Esophagus squamous epithelium (tissue), 5 donors: ENCODE measurements at regions not wholly inside any gene's neighbourhood (a gene's known extent, or its start where the extent isn't known, plus 50 kb on each side); places are given as distances from the start of the nearest gene placed in this dataset.
"Not testable (repeated sequence)": the region's sequence is repeated elsewhere in the genome, so short reads cannot be mapped to it uniquely, and the experiment has no call there.

Source experiments
- DNase-seq: peaks from one replicate; lab custom pipeline; 2025; lab: John Stamatoyannopoulos, UW
- H3K27ac ChIP-seq, 4 donors: fragments of 200-600 bp; sonication (generic); one replicate each; pipeline ENCODE4 v1.5.1; 2016 to 2019; ENCODE audit warnings: mild to moderate bottlenecking in 1 of 4
- H3K27me3 ChIP-seq, 4 donors: fragments of 200-600 bp; sonication (generic); 1 replicate in 3 of 4; 2 replicates in 1 of 4; pipeline versions ENCODE4 v1.5.1 to v1.6.0; 2017 to 2021; ENCODE audit warnings: antibody characterized with exemption in 1 of 4
- H3K36me3 ChIP-seq, 3 donors: fragments of 200-600 bp; sonication (generic); one replicate each; pipeline ENCODE4 v1.5.1; 2016 to 2019
- H3K4me1 ChIP-seq, 3 donors: fragments of 200-600 bp; sonication (generic); one replicate each; pipeline ENCODE4 v1.5.1; 2017 to 2019
- H3K4me3 ChIP-seq, 4 donors: fragments of 200-600 bp; sonication (generic); 1 replicate in 3 of 4; 2 replicates in 1 of 4; pipeline ENCODE4 v1.5.1; 2016 to 2019; ENCODE audit warnings: mild to moderate bottlenecking in 2 of 4, moderate library complexity in 1 of 4
- H3K9me3 ChIP-seq, 3 donors: fragments of 200-600 bp; sonication (generic); one replicate each; pipeline ENCODE4 v1.5.1; 2016 to 2019
- POLR2A ChIP-seq, 4 donors: fragments of 450-650 bp; IDR thresholded peaks; one replicate each; pipeline ENCODE4 v1.6.1; 2017; ENCODE audit warnings: antibody characterized with exemption in 4 of 4, mild to moderate bottlenecking in 4 of 4, moderate library complexity in 3 of 4
- WGBS, 2 donors: methylation state at CpG; one replicate each; pipeline ENCODE4 v1.1.5; 2018; 5-methylcytosine and 5-hydroxymethylcytosine counted together
- intact Hi-C: fragments of 100-400 bp; cut with DNase I; formaldehyde crosslinking; loops from one replicate; pipeline ENCODE4 v1.15.0; 2022
- TF ChIP-seq, protein P1 (sequence below), 6 experiments: fragments of 450-650 bp in 4 of 6; fragments of 200-600 bp in 2 of 6; sonication (generic) in 2 of 6; IDR thresholded peaks; one replicate each; pipeline ENCODE4 v1.5.1; 2016 to 2019; ENCODE audit warnings: antibody characterized with exemption in 6 of 6, mild to moderate bottlenecking in 4 of 6, moderate library complexity in 4 of 6
- donor health status: DM: yes; HTN: yes; CAD: no.

DNA sequence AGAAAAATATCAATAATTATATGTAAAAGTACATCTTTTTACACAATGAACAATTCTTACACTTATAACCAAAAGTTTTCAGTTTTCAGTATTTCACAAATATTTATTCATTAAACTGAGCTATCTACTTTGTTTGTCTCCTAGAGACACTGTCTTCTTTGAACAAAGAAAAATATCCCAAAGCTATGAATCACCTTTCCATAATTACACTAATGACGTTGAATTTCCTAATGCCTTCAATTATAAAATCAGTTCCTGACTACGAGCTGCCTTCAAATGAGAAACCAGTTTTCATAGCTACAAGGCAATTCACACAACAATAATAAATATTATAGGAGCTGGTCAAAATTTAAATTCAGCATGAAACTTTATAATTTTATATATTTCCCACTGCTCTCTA is 201.8 kb upstream of the BRINP3 start:
- TF ChIP-seq POLR2A (IDR thresholded peaks at IDR 0.05), result no peak
- TF ChIP-seq, protein P1, sequence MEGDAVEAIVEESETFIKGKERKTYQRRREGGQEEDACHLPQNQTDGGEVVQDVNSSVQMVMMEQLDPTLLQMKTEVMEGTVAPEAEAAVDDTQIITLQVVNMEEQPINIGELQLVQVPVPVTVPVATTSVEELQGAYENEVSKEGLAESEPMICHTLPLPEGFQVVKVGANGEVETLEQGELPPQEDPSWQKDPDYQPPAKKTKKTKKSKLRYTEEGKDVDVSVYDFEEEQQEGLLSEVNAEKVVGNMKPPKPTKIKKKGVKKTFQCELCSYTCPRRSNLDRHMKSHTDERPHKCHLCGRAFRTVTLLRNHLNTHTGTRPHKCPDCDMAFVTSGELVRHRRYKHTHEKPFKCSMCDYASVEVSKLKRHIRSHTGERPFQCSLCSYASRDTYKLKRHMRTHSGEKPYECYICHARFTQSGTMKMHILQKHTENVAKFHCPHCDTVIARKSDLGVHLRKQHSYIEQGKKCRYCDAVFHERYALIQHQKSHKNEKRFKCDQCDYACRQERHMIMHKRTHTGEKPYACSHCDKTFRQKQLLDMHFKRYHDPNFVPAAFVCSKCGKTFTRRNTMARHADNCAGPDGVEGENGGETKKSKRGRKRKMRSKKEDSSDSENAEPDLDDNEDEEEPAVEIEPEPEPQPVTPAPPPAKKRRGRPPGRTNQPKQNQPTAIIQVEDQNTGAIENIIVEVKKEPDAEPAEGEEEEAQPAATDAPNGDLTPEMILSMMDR (IDR thresholded peaks at IDR 0.05), result no peak
- H3K4me1 ChIP-seq, result no peaks in the 10 kb centered on the region
- H3K9me3 ChIP-seq, result peaks cover 0 to 3% (median 0%) of the 10 kb centered on the region in 3 donors
- WGBS, 2 donors, result 32 to 35% methylated on average over 2 of the region's 2 CpGs
- H3K36me3 ChIP-seq, result no peaks in the 10 kb centered on the region
- H3K27ac ChIP-seq, result no peak overlapping the region
- intact Hi-C loops, result no loop called here
- no peak overlapping the region for H3K4me3 ChIP-seq
- no peak for DNase-seq
- no peaks in the 10 kb centered on the region for H3K27me3 ChIP-seq

DNA sequence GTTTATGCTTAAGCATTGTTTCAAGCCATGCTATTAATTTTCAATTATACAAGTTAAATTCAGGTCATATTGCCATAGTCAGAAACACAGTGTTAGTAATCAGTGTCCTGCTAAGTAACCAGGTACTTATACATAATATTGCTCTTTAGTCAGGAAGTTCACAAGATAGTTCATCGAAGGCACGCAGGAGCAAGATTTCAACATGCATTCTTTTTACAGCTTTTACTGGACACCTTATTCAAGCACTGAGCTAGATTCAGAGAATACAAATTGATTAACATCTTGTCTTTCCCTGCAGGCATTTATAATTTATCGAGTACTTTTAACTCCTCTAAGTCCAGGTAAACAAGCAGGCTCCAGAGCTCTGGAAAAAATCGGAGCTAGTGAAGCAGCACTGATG is 202.3 kb upstream of the BRINP3 start:
- Histone ChIP-seq H3K36me3 (no peaks in the 10 kb centered on the region), H3K4me3 (no peak overlapping the region), H3K9me3 (no peaks in the 10 kb centered on the region), H3K27ac (no peak overlapping the region), H3K4me1 (no peaks in the 10 kb centered on the region), H3K27me3 (no peaks in the 10 kb centered on the region)
- intact Hi-C loops, result no loop called here
- TF ChIP-seq, protein P1 (IDR thresholded peaks at IDR 0.05), result no peak
- no peak for TF ChIP-seq POLR2A (IDR thresholded peaks at IDR 0.05)
- no peak for DNase-seq
- 71 to 78% methylated on average over 4 of the region's 4 CpGs for WGBS, 2 donors

DNA sequence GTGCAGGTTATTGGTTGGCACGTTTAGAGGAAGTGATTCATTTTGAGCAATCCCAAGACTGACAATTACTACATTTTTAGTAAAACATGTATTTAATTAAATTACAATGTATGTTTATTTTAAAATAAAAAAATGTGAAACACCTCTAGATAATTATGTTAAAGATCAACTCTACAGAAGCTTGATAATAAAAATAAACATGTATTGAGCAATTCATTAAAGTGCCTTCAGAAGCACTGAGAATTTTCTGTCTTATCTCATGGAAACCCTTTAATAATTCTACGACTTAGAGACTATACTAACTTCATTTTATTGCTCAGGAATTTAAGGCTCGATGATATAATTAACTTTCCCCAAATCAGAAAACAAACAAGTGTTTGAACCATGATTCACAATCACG is 208.0 kb upstream of the BRINP3 start:
- Histone ChIP-seq H3K4me1 (no peaks in the 10 kb centered on the region), H3K27me3 (no peaks in the 10 kb centered on the region), H3K36me3 (no peaks in the 10 kb centered on the region), H3K27ac (no peak overlapping the region), H3K4me3 (no peak overlapping the region), H3K9me3 (no peaks in the 10 kb centered on the region)
- WGBS, 2 donors, result 68 to 72% methylated on average over 4 of the region's 4 CpGs
- no peak for TF ChIP-seq POLR2A (IDR thresholded peaks at IDR 0.05)
- TF ChIP-seq, protein P1 (IDR thresholded peaks at IDR 0.05), result no peak
- intact Hi-C loops, result no loop called here
- DNase-seq, result no peak

DNA sequence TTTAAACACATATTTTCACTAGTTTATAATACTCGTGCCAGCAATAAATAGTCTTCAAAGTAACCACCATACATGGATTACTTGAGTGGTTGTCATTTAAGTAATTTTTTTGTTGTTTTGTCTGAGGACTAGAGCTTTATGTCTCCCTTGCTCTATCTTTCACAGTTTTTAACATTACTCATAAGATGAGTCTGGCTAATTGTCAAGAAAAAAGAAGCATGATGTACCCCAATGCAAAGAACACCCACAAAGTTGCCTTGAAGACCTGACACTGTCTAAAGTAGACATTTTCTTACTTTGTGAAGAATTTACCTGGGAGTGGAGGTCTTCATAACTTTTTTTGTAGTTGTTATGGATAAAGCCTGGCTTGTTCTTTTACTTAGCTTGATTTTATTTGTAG is 210.4 kb upstream of the BRINP3 start:
- no peak overlapping the region for H3K27ac ChIP-seq
- no peak overlapping the region for H3K4me3 ChIP-seq
- H3K9me3 ChIP-seq, result no peaks in the 10 kb centered on the region
- no peak for TF ChIP-seq POLR2A (IDR thresholded peaks at IDR 0.05)
- TF ChIP-seq, protein P1 (IDR thresholded peaks at IDR 0.05), result no peak
- WGBS, 2 donors, result 20 to 21% methylated on average over 1 of the region's 1 CpG
- H3K4me1 ChIP-seq, result no peaks in the 10 kb centered on the region
- no peaks in the 10 kb centered on the region for H3K27me3 ChIP-seq
- DNase-seq, result no peak
- H3K36me3 ChIP-seq, result no peaks in the 10 kb centered on the region
- intact Hi-C loops, result no loop called here

DNA sequence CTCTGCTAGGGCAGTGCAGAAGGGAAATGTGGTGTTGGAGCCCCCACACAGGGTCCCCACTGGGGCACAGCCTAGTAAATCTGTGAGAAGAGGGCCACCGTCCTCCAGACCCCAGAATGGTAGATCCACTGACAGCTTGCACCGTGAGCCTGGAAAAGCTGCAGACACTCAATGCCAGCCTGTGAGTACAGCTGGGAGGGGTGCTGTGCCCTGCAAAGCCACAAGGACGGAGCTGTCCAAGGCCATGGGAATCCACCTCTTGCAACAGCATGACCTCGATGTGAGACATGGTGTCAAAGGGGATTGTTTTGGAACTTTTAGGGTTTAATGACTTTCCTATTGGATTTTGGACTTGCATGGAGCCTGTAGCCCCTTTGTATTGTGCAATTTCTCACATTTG is 220.8 kb upstream of the BRINP3 start:
- intact Hi-C loops, result not testable (repeated sequence)
- 61 to 63% methylated on average over 2 to 3 of the region's 4 CpGs for WGBS, 2 donors

DNA sequence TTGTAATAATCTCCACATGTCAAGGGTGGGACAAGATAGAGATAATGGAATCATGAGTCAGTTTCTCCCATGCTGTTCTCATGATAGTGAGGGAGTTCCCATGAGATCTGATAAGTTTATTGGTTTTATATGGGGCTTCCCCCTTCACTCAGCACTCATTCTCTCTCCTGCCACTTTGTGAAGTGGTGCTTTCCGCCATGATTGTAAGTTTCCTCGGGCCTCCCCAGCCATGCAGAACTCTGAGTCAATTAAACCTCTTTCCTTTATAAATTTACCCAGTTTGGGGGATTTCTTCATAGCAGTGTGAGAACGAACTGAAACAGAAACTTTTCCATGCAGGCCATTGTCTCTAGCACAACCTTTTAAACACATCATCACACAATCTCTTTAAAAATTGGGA is 221.5 kb upstream of the BRINP3 start:
- H3K27ac ChIP-seq, result no peak overlapping the region
- H3K9me3 ChIP-seq, result no peaks in the 10 kb centered on the region
- WGBS, 2 donors, result 61 to 66% methylated on average over 3 of the region's 3 CpGs
- DNase-seq, result no peak
- intact Hi-C loops, result no loop called here
- no peaks in the 10 kb centered on the region for H3K36me3 ChIP-seq
- H3K27me3 ChIP-seq, result no peaks in the 10 kb centered on the region
- TF ChIP-seq, protein P1 (IDR thresholded peaks at IDR 0.05), result no peak
- TF ChIP-seq POLR2A (IDR thresholded peaks at IDR 0.05), result no peak
- H3K4me3 ChIP-seq, result no peak overlapping the region
- no peaks in the 10 kb centered on the region for H3K4me1 ChIP-seq

More for the DNA sequence above, 220.8 kb upstream of the BRINP3 start:
- not testable (repeated sequence) for H3K9me3 ChIP-seq, H3K27ac ChIP-seq, H3K27me3 ChIP-seq, H3K36me3 ChIP-seq, DNase-seq, H3K4me1 ChIP-seq, H3K4me3 ChIP-seq
